ENCODE measurements at regions not wholly inside any gene's neighbourhood (a gene's known extent, or its start where the extent isn't known, plus 50 kb on each side); places are given as distances from the start of the nearest gene placed in this dataset.

DNA sequence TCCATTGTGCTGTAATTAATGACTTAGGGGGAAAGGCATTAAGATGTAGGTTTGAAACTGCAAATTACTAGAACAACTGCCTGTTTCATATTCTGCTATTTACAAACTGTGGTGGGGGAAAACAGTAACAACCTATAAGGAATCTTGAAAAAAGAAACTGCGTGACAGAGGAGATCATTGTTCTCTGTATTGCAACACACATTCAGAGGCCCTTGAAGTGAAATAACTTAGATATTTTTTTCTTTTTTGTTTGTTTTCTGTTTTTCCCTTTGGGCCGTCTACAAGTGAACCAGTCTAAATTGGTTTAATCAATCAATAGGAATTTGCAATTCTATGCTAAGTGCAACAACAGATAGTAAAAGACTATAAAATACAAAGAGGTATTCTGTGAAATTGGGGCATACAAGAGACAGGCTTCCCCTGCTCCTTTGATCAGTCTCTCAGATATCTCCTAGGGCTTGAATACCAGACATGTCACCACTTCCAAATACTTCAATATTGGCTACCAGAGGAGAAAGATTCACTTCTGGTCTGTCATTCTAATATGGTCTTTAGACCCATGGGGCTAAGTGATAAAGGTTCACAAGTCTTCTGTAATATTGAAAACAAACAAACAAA lies 2055.1 kb upstream of the CELF4 start:
- no peak for TF ChIP-seq EZH2 (IDR thresholded peaks at IDR 0.05; ENCODE audit: insufficient read depth, low read length)
- TF ChIP-seq, protein P1, sequence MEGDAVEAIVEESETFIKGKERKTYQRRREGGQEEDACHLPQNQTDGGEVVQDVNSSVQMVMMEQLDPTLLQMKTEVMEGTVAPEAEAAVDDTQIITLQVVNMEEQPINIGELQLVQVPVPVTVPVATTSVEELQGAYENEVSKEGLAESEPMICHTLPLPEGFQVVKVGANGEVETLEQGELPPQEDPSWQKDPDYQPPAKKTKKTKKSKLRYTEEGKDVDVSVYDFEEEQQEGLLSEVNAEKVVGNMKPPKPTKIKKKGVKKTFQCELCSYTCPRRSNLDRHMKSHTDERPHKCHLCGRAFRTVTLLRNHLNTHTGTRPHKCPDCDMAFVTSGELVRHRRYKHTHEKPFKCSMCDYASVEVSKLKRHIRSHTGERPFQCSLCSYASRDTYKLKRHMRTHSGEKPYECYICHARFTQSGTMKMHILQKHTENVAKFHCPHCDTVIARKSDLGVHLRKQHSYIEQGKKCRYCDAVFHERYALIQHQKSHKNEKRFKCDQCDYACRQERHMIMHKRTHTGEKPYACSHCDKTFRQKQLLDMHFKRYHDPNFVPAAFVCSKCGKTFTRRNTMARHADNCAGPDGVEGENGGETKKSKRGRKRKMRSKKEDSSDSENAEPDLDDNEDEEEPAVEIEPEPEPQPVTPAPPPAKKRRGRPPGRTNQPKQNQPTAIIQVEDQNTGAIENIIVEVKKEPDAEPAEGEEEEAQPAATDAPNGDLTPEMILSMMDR (IDR thresholded peaks at IDR 0.05; ENCODE audit: insufficient read depth, low read depth, low read length), result no peak
